ENCODE measurements at regions not wholly inside any gene's neighbourhood (a gene's known extent, or its start where the extent isn't known, plus 50 kb on each side); places are given as distances from the start of the nearest gene placed in this dataset.

DNA sequence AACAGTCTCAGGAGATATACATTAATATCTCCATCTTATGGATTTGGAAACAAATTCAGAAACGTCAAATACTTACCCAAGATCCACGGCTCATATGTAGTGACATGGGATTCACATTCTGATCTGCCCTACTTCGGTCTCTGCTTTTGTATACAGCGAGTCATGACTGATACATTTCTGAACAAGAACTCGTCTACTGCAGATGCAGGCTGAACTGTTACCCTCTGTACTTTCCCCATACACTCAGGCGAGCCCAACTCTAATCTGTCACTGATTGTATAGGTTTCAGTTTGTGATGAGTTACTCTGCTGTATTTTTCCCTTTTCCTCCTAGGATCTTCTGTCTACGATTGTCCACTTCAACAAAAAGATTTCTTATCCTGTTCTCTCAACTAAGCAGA lies 441.6 kb downstream of the CCDC91 start:
- Histone ChIP-seq H2AFZ (ENCODE audit: low read depth, low read length) (no peak overlapping the region), H3K9ac (ENCODE audit: low read length) (no peak overlapping the region), H3K9me3 (ENCODE audit: low read length) (no peaks in the 10 kb centered on the region), H3K27ac (ENCODE audit: low read length) (no peak overlapping the region), H3F3A (ENCODE audit: insufficient read depth, low read length, poor library complexity, severe bottlenecking) (no peaks in the 10 kb centered on the region), H3K36me3 (ENCODE audit: insufficient read depth, low read length) (no peaks in the 10 kb centered on the region), H3K4me2 (ENCODE audit: low read length) (no peak overlapping the region), H3K79me2 (replicated peaks; ENCODE audit: insufficient read depth, low read length) (no peaks in the 10 kb centered on the region), H4K20me1 (ENCODE audit: insufficient read depth) (no peaks in the 10 kb centered on the region), H3K27me3 (ENCODE audit: insufficient read depth, low read depth, low read length) (no peaks in the 10 kb centered on the region), H3K4me3 (ENCODE audit: low read length) (no peak overlapping the region), H3K9me2 (ENCODE audit: insufficient read depth, low read length) (no peaks in the 10 kb centered on the region)
- TF ChIP-seq SMC3 (conservative IDR thresholded peaks at IDR 0.05; ENCODE audit: poor library complexity) (no peak), EP300 (conservative IDR thresholded peaks at IDR 0.05; ENCODE audit: poor library complexity, severe bottlenecking) (peak; percentile 13), RAD21 (conservative IDR thresholded peaks at IDR 0.05) (no peak), EZH2 (IDR thresholded peaks at IDR 0.05; ENCODE audit: borderline replicate concordance, insufficient read depth, low read length, poor library complexity, severe bottlenecking) (no peak), TAF1 (IDR thresholded peaks at IDR 0.05; ENCODE audit: low read depth) (no peak), POLR2AphosphoS5 (IDR thresholded peaks at IDR 0.05) (no peak)
- TF ChIP-seq, protein P1, sequence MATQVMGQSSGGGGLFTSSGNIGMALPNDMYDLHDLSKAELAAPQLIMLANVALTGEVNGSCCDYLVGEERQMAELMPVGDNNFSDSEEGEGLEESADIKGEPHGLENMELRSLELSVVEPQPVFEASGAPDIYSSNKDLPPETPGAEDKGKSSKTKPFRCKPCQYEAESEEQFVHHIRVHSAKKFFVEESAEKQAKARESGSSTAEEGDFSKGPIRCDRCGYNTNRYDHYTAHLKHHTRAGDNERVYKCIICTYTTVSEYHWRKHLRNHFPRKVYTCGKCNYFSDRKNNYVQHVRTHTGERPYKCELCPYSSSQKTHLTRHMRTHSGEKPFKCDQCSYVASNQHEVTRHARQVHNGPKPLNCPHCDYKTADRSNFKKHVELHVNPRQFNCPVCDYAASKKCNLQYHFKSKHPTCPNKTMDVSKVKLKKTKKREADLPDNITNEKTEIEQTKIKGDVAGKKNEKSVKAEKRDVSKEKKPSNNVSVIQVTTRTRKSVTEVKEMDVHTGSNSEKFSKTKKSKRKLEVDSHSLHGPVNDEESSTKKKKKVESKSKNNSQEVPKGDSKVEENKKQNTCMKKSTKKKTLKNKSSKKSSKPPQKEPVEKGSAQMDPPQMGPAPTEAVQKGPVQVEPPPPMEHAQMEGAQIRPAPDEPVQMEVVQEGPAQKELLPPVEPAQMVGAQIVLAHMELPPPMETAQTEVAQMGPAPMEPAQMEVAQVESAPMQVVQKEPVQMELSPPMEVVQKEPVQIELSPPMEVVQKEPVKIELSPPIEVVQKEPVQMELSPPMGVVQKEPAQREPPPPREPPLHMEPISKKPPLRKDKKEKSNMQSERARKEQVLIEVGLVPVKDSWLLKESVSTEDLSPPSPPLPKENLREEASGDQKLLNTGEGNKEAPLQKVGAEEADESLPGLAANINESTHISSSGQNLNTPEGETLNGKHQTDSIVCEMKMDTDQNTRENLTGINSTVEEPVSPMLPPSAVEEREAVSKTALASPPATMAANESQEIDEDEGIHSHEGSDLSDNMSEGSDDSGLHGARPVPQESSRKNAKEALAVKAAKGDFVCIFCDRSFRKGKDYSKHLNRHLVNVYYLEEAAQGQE (IDR thresholded peaks at IDR 0.05; ENCODE audit: borderline replicate concordance), result no peak
- TF ChIP-seq, protein P2, sequence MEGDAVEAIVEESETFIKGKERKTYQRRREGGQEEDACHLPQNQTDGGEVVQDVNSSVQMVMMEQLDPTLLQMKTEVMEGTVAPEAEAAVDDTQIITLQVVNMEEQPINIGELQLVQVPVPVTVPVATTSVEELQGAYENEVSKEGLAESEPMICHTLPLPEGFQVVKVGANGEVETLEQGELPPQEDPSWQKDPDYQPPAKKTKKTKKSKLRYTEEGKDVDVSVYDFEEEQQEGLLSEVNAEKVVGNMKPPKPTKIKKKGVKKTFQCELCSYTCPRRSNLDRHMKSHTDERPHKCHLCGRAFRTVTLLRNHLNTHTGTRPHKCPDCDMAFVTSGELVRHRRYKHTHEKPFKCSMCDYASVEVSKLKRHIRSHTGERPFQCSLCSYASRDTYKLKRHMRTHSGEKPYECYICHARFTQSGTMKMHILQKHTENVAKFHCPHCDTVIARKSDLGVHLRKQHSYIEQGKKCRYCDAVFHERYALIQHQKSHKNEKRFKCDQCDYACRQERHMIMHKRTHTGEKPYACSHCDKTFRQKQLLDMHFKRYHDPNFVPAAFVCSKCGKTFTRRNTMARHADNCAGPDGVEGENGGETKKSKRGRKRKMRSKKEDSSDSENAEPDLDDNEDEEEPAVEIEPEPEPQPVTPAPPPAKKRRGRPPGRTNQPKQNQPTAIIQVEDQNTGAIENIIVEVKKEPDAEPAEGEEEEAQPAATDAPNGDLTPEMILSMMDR (IDR thresholded peaks at IDR 0.05; ENCODE audit: poor library complexity, severe bottlenecking), result no peak

DNA sequence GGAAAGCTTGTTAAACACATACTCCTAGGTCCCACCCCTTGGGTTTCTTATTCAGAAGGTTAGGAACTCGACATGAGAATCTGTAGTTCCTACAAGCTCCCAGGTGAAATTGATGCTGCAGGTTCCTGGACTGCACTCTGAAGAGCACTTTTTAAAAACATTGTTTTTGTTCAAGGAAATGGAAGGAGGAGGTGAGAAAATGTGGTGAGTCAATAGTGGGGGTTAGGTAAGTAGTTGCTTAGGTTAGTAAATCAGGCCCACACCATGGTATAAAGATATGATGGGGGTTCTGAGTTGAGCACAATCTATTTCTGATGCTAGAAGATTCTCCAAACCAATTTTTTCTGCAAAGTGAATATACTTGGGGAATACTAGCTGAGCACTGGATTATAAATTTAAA lies 450.3 kb downstream of the CCDC91 start:
- no peak overlapping the region for H3K27ac ChIP-seq (ENCODE audit: low read length)
- H3K27me3 ChIP-seq (ENCODE audit: insufficient read depth, low read depth, low read length), result no peaks in the 10 kb centered on the region
- H2AFZ ChIP-seq (ENCODE audit: low read depth, low read length), result no peak overlapping the region
- H4K20me1 ChIP-seq (ENCODE audit: insufficient read depth), result no peaks in the 10 kb centered on the region
- H3F3A ChIP-seq (ENCODE audit: insufficient read depth, low read length, poor library complexity, severe bottlenecking), result no peaks in the 10 kb centered on the region
- no peaks in the 10 kb centered on the region for H3K9me3 ChIP-seq (ENCODE audit: low read length)
- no peaks in the 10 kb centered on the region for H3K79me2 ChIP-seq (replicated peaks; ENCODE audit: insufficient read depth, low read length)
- H3K4me3 ChIP-seq (ENCODE audit: low read length), result no peak overlapping the region
- H3K9me2 ChIP-seq (ENCODE audit: insufficient read depth, low read length), result no peaks in the 10 kb centered on the region
- H3K36me3 ChIP-seq (ENCODE audit: insufficient read depth, low read length), result no peaks in the 10 kb centered on the region
- H3K9ac ChIP-seq (ENCODE audit: low read length), result no peak overlapping the region
- no peak for TF ChIP-seq POLR2AphosphoS5 (IDR thresholded peaks at IDR 0.05)
- TF ChIP-seq, protein P1 (IDR thresholded peaks at IDR 0.05; ENCODE audit: borderline replicate concordance), result no peak
- no peak for TF ChIP-seq EZH2 (IDR thresholded peaks at IDR 0.05; ENCODE audit: borderline replicate concordance, insufficient read depth, low read length, poor library complexity, severe bottlenecking)
- TF ChIP-seq MXI1 (conservative IDR thresholded peaks at IDR 0.05; ENCODE audit: poor library complexity, severe bottlenecking), result no peak
- no peak for TF ChIP-seq TAF1 (IDR thresholded peaks at IDR 0.05; ENCODE audit: low read depth)
- TF ChIP-seq, protein P2 (IDR thresholded peaks at IDR 0.05; ENCODE audit: poor library complexity, severe bottlenecking), result no peak
- TF ChIP-seq EP300 (conservative IDR thresholded peaks at IDR 0.05; ENCODE audit: poor library complexity, severe bottlenecking), result no peak
- H3K4me2 ChIP-seq (ENCODE audit: low read length), result no peak overlapping the region
